ENCODE measurements at regions not wholly inside any gene's neighbourhood (a gene's known extent, or its start where the extent isn't known, plus 50 kb on each side); places are given as distances from the start of the nearest gene placed in this dataset.

DNA sequence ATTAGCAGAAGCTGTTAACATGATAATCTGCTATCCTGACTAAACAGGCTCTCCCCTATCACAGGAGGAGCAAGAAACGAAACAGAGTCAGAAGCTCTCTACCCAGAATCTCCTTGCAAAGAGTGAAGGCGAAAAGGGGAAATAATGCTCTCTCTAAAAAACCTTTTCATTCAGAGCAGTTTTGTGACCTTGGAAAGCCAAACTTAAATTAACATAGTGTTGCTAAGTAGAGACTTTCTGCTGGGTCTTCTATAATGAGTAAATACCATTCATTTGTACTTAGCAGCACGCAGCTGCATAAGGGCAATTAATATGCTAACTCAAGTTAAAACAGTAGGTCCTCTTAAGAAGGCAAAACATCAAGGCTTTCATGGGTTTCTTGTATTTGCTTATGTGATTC, 101.7 kb upstream of the GPR139 start:
- H3K4me2 ChIP-seq, result no peak overlapping the region
- H3K9me3 ChIP-seq, result no peaks in the 10 kb centered on the region
- DNase-seq (ENCODE audit: low read depth in 1 of 2, low spot score in 1 of 2), result no peak
- no peaks in the 10 kb centered on the region for H3K4me1 ChIP-seq
- no peak for ATAC-seq
- H3K4me3 ChIP-seq, result no peak overlapping the region
- POLR2A ChIA-PET, result no interaction called here
- H3K27ac ChIP-seq, result no peak overlapping the region
- TF ChIP-seq HEYL (CRISPR knock-in tag; IDR thresholded peaks at IDR 0.05) (no peak), RCOR1 (IDR thresholded peaks at IDR 0.05; ENCODE audit: low read depth, low read length) (no peak), KDM5A (IDR thresholded peaks at IDR 0.05) (no peak), EP300 (IDR thresholded peaks at IDR 0.05) (no peak), SREBF2 (IDR thresholded peaks at IDR 0.05) (no peak), MYC (IDR thresholded peaks at IDR 0.05; ENCODE audit: borderline replicate concordance, low read length) (no peak), CEBPB (IDR thresholded peaks at IDR 0.05) (no peak), JUNB (IDR thresholded peaks at IDR 0.05) (no peak), RAD21 (conservative IDR thresholded peaks at IDR 0.05 in 1 of 2, IDR thresholded peaks at IDR 0.05 in 1 of 2) (no peak)
- CTCF ChIA-PET, result interaction anchor here (0.6 kb wide), 1 partner anchor 18 kb away, joined by 5 read pairs; no protein-coding TSS in a partner anchor
- WGBS (ENCODE audit: missing lambda C conversion rate), result 0% methylated on average over 3 of the region's 3 CpGs
- no peak for FAIRE-seq

DNA sequence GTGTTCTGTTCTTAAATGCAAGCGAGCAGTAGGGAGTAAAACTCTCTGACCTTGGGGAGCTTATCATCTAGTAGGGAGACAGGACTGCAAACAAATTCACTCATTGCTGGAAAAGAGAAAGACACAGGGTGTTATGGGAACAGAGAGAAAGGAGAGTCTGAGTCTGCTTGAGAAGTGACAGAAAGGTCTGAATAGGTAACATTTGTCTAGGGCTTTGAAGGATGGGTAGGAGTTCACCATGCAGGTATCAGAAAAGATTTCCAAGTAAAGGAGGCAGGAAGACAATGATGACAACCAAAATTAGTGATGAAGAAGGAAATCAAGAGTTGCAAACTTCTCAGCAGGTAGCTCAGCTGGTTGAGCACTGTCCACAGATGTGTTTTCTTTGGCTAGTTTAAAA, 93.6 kb upstream of the GPR139 start:
- DNase-seq (ENCODE audit: low read depth in 1 of 2, low spot score in 1 of 2) (no peak), ATAC-seq (no peak), FAIRE-seq (no peak)
- POLR2A ChIA-PET, result no interaction called here
- H3K4me2 ChIP-seq, result no peak overlapping the region
- H3K4me1 ChIP-seq, result no peaks in the 10 kb centered on the region
- TF ChIP-seq, protein P1, sequence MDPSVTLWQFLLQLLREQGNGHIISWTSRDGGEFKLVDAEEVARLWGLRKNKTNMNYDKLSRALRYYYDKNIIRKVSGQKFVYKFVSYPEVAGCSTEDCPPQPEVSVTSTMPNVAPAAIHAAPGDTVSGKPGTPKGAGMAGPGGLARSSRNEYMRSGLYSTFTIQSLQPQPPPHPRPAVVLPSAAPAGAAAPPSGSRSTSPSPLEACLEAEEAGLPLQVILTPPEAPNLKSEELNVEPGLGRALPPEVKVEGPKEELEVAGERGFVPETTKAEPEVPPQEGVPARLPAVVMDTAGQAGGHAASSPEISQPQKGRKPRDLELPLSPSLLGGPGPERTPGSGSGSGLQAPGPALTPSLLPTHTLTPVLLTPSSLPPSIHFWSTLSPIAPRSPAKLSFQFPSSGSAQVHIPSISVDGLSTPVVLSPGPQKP (IDR thresholded peaks at IDR 0.05; ENCODE audit: low read depth, low read length), result no peak
- TF ChIP-seq RNF2 (IDR thresholded peaks at IDR 0.05; ENCODE audit: borderline replicate concordance, low read depth), result no peak
- no peak for TF ChIP-seq SMC3 (IDR thresholded peaks at IDR 0.05)
- no peak for TF ChIP-seq FOSB (CRISPR knock-in tag; IDR thresholded peaks at IDR 0.05)
- TF ChIP-seq NR3C1 (IDR thresholded peaks at IDR 0.05), result no peak
- no peak for TF ChIP-seq RARB (CRISPR knock-in tag; IDR thresholded peaks at IDR 0.05)
- no peak for TF ChIP-seq HES2 (IDR thresholded peaks at IDR 0.05)
- TF ChIP-seq KDM5A (IDR thresholded peaks at IDR 0.05), result no peak
- TF ChIP-seq HOXB5 (CRISPR knock-in tag; IDR thresholded peaks at IDR 0.05), result no peak
- TF ChIP-seq ZSCAN20 (CRISPR knock-in tag; IDR thresholded peaks at IDR 0.05), result no peak
- no peak for TF ChIP-seq NFE2L2 (conservative IDR thresholded peaks at IDR 0.05; ENCODE audit: low read length)
- TF ChIP-seq MYC (IDR thresholded peaks at IDR 0.05; ENCODE audit: borderline replicate concordance, low read length), result no peak
- 0% methylated on average over 1 of the region's 1 CpG for WGBS (ENCODE audit: missing lambda C conversion rate)
- CTCF ChIA-PET, result no interaction called here
- no peak overlapping the region for H3K4me3 ChIP-seq
- H3K27ac ChIP-seq, result no peak overlapping the region
- H3K9me3 ChIP-seq, result no peaks in the 10 kb centered on the region

- 10% methylated on average over 15 of the region's 15 CpGs for WGBS (ENCODE audit: missing lambda C conversion rate)
- no peak for ATAC-seq
- TF ChIP-seq CBX2 (IDR thresholded peaks at IDR 0.05; ENCODE audit: borderline replicate concordance, low read depth), result no peak
- TF ChIP-seq NPAS2 (CRISPR knock-in tag; IDR thresholded peaks at IDR 0.05; ENCODE audit: borderline replicate concordance), result no peak
- no peak for TF ChIP-seq MAFK (IDR thresholded peaks at IDR 0.05; ENCODE audit: partially characterized antibody)
- TF ChIP-seq, protein P1 (IDR thresholded peaks at IDR 0.05; ENCODE audit: low read depth, low read length), result no peak
- ChIA-PET POLR2A (no interaction called here), CTCF (no interaction called here)
- H3K4me1 ChIP-seq, result no peaks in the 10 kb centered on the region
- H3K4me2 ChIP-seq, result no peak overlapping the region
- DNase-seq (ENCODE audit: low read depth in 1 of 2, low spot score in 1 of 2), result no peak
- no peak overlapping the region for H3K27ac ChIP-seq
- FAIRE-seq, result no peak
- H3K9me3 ChIP-seq, result no peaks in the 10 kb centered on the region
- no peak overlapping the region for H3K4me3 ChIP-seq
Observed at GRCh38 chr16:20166531-20167235, 93.0 kb upstream of the GPR139 start.

All from A549 (cell line).